ENCODE measurements at regions not wholly inside any gene's neighbourhood (a gene's known extent, or its start where the extent isn't known, plus 50 kb on each side); places are given as distances from the start of the nearest gene placed in this dataset.

DNA sequence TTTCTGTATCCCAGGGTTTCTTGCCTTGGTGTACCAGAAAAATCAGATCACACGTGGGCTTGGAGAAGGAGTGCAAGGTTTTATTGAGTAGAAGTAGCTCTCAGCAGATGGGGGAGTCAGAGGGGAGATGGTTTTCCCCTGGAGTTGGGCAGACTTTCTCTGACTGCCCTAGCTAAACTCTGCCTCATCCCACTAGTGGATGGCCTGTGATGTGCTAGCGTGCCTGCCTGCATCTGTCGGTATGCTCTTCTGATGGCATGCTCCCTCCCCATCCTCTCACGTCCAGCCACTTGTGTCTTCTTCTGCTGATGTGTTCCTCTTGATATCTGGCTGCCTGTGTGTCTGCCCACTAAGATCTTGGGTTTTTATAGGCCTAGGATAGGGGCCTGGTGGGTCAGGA is 616.1 kb upstream of the RGMB start:
- TF ChIP-seq GATA2 (IDR thresholded peaks at IDR 0.05; ENCODE audit: low read depth, low read length), result no peak
- TF ChIP-seq GATA3 (IDR thresholded peaks at IDR 0.05; ENCODE audit: low read depth, low read length), result no peak

Measured in SH-SY5Y (cell line).